Head of caudate nucleus (tissue), 42 donors: ENCODE measurements at regions not wholly inside any gene's neighbourhood (a gene's known extent, or its start where the extent isn't known, plus 50 kb on each side); places are given as distances from the start of the nearest gene placed in this dataset.
"Not testable (repeated sequence)": the region's sequence is repeated elsewhere in the genome, so short reads cannot be mapped to it uniquely, and the experiment has no call there.

Experiments used
- DNase-seq, 42 donors: peaks; one replicate each; pipeline versions ENCODE4 v3.0.0 to v3.0.0-alpha.2; 2020 to 2021; ENCODE audit warnings: mixed read lengths in 7 of 42
- intact Hi-C: fragments of 100-400 bp; cut with DNase I; formaldehyde crosslinking; loops from one replicate; pipeline ENCODE4 v1.15.0; 2022

GRCh38 chr14:98932431-98933325 is 339.3 kb downstream of the BCL11B start:
- DNase-seq = no peak
- intact Hi-C loops = no loop called here

DNA sequence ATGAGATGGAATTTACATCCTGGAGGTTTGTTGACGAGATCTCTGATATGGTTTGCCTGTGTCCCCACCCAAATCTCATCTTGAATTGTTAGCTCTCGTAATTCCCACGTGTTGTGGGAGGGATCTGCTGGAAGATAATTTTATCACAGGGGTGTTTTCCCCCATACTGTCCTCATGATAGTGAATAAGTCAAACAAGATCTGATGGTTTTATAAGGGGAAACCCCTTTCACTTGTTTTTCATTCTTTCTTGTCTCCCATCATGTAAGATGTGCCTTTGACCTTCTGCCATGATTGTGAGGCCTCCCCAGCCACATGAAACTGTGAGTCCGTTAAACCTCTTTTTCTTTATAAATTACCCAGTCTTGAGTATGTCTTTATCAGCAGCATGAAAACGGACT is 337.4 kb downstream of the BCL11B start:
- intact Hi-C loops, DNase-seq: not testable (repeated sequence)

- DNase-seq = peak in 2 of 42 donors; percentile 4 to 5
- intact Hi-C loops = no loop called here
Observed at GRCh38 chr14:98935921-98936320, 336.1 kb downstream of the BCL11B start.

DNA sequence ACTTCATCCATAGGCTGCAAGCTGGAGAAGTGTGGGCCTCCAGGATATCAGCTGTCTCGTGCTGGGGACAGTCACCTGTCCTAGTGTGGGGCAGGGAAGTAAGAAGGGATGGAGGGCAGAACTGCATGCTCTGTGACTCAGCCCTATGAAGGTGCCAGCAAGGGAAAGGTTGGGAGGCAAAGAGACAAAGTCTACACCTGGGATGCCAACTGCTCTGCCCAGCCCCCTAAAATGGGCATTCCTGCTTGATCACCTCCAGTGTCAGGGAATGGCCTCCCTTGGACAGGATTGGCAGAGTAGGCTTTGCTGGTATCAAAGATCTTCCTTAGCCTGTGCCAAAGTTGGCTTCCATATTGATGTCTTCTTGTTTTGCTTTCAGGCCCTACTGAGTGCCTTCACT is 335.0 kb downstream of the BCL11B start:
- no peak for DNase-seq
- intact Hi-C loops = no loop called here

GRCh38 chr14:98937712-98938505 is 334.1 kb downstream of the BCL11B start:
- peak in 1 of 42 donors; percentile 9 for DNase-seq
- intact Hi-C loops = no loop called here

DNA sequence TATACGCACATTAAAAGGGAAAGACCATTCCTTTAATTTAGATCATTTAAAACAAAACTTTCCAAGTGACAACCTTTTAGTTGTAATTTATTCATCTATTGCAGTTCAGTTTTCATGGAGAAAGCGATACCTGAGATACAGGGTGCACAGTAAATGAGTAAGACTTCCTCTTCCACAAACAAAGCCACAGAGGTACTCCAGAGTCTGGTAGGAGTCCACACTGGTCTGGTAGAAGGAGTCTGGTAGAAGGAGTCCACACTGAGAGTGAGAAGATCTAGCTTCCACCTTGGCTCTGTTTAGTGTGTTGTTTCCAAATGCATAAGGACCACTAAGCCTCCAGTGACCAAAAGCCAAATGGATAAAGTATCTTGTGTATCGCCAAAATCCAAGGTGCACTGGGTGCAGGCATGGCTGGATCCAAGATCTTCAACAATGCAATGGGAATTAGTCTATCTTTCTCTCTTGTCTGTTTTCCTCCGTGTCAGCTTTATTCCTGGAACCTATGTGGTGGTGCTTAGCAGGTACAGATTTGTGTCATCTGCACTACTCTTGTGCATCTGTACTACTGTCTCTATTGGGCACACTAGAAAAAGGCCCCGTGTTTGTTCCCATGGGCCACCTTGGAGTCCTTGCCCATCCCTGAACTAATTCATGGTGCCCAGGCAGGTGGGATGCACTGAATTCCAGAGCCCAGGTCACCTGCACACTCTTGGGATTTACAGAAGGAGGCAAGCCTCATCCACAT is 331.1 kb downstream of the BCL11B start:
- intact Hi-C loops = no loop called here
- no peak for DNase-seq

- no peak for DNase-seq
- intact Hi-C loops = no loop called here
Observed at GRCh38 chr14:98941481-98941880, 330.5 kb downstream of the BCL11B start.

- intact Hi-C loops = no loop called here
- DNase-seq = peak in 1 of 42 donors; percentile 2
Observed at GRCh38 chr14:98943907-98944306, 328.1 kb downstream of the BCL11B start.

GRCh38 chr14:98944989-98945388 is 327.0 kb downstream of the BCL11B start:
- intact Hi-C loops = no loop called here
- no peak for DNase-seq

DNA sequence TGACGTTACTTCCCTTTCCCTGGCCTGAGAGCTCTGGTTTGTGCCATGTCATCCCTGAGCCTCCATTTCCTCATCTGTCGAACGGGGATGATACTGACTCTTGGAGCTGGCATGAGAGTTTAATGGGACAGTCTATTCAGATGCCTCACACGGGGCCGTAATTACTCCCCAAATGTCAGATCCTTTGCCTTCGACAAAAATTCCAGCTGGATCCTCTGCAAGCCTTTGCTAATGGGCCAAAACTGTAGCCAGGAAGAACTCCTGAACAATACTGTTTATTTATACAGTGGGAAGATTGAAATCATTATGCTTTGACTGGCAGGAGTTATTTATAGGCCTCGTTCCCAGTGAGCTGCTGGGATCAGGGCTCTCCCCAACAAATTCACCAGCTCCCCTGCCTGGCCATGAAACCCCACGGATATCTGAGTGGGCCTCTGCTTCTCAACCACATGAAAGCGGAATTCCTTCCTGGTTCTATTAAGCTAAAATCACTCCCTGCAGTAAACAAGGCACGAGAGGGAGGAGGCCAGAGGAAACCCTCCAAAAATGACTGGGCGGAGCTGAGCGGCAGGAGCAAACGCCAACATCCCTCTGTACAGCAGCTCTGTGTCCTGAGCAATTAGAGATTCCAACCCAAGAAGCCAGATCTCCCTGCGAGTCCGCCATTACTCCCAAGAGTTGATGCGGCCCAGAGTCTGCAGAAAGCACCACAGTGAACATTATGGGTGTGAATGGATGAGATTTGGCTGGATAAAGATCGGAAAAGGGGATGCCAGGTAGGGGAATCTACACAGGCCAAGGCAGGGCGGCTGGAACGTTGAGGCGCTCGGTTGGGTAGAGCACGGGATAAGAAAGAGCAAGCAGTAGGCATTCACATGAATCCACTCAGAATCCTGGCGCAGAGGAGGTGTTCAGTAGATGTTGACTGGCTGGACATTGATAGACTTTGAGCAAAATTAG is 326.1 kb downstream of the BCL11B start:
- DNase-seq = peak in 1 of 42 donors; percentile 5
- intact Hi-C loops = no loop called here

GRCh38 chr14:98946940-98947339 is 325.1 kb downstream of the BCL11B start:
- intact Hi-C loops = no loop called here
- DNase-seq = peak in 1 of 42 donors; percentile 14

DNA sequence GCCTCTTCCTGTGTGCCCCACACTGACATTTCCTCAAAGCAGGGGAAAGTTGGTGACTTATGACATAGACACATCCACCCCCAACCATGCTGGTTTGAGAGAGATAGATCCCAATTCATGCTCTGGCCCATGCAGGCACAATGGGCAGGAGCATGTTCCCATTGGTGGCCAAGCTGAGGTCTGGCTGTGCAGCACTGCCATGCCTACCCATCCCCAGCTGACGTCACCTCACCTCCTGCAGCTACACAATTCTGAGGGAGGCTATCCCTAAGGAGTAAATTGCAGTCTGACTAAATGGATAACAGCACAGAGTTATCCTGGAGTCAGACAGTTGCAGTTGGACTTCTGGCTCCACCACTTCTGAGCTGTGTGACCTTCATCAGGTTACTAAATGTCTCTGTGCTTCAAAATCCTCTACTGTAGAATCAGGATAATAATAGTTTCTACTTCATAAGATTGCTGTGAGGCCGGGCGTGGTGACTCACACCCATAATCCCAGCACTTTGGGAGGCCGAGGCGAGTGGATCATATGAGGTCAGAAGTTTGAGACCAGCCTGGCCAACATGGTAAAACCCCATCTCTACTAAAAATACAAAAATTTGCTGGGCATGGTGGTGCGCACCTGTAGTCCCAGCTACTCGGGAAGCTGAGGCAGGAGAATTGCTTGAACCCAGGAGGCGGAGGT is 323.9 kb downstream of the BCL11B start:
- intact Hi-C loops = no loop called here
- DNase-seq = no peak

- no peak for DNase-seq
- intact Hi-C loops = no loop called here
Observed at GRCh38 chr14:98949051-98949450, 322.9 kb downstream of the BCL11B start.

DNA sequence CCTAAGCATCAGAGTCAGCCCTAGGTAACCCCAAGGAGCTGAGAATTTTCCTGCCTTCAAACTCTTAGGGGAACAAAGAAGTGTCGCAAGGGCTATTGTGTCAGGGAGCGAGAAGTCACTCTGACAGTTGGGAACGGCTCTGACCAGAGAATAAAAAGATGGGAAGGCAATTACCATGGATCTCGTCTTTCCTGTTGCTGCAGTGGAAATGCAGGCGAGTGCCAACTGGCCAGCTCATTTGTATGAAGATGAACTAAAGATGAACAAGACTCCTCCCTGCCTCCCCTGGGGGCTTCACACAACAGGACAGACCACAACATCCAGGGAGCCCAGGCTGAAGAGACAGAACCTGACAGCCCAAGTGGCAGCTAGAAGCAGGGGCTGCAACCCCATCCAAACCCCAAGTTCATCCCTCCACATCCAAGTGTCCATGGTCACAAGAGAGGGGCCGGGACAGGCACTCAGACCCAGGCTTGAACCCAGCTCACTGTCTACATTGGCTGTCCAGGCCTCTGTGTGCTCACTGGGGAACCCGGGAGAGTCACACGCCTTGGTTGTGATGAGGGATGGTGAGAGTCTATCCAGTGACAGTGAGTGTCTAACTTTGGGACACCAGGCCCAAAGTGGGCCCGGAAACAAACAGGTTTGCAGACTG is 322.4 kb downstream of the BCL11B start:
- peak in 1 of 42 donors; percentile 1 for DNase-seq
- intact Hi-C loops = no loop called here

- intact Hi-C loops = no loop called here
- DNase-seq = peak in 1 of 42 donors; percentile 3
Observed at GRCh38 chr14:98950353-98950895, 321.6 kb downstream of the BCL11B start.

DNA sequence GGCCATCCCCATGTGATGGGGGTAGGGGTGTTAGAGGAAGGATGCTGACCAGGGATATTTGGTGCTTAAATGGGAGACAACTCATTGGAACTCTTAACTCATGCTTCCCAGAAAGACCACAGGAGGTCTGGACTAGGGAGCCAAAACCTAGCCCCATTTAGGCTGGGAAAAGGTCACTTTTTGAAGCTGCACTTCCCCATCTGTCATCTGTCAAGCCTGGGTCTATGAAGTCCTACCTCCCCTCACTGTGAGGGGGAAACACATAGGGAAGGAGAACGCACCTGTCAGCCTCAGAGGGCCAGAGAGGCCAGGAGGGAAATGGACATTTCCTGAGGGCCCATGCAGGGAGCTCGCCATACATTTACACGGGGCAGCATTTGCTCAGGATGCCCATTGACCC is 321.0 kb downstream of the BCL11B start:
- intact Hi-C loops = no loop called here
- DNase-seq = no peak

- peak in 1 of 42 donors; percentile 6 for DNase-seq
- intact Hi-C loops = no loop called here
Observed at GRCh38 chr14:98951521-98952152, 320.4 kb downstream of the BCL11B start.
